ENCODE measurements at regions not wholly inside any gene's neighbourhood (a gene's known extent, or its start where the extent isn't known, plus 50 kb on each side); places are given as distances from the start of the nearest gene placed in this dataset.
"Not testable (repeated sequence)": the region's sequence is repeated elsewhere in the genome, so short reads cannot be mapped to it uniquely, and the experiment has no call there.

DNA sequence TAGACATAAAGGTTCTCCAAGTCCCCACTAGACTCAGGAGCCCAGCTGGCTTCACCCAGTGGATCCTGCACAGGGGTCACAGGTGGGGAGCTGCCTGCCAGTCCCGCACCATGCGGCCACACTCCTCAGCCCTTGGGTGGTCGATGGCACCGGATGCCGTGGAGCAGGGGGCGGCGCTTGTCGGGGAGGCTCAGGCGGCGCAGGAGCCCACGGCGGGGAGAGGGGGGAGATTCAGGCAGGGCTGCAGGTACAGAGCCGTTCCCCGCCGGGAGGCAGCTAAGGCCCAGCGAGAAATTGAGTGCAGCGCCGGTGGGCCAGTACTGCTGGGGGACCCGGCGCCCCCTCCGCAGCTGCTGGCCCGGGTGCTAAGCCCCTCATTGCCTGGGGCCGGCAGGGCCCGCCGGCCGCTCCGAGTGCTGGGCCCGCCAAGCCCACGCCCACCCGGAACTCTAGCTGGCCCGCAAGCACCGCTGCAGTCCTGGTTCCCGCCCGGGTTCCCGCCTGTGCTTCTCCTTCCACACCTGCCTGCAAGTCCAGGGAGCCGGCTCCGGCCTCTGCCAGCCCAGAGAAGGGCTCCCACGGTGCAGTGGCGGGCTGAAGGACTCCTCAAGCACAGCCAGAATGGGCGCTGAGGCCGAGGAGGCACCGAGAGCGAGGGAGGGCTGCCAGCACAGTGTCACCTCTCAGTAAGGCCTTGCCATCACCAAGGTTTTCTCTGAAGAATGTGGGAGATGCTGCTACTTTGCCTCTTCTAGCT is 58.4 kb upstream of the PPP1R12A start:
- Histone ChIP-seq H3K27ac (ENCODE audit: low read length) (no peak overlapping the region), H3K4me1 (ENCODE audit: control insufficient read depth, insufficient read depth, low read length) (peaks cover 10% of the 10 kb centered on the region), H3K36me3 (ENCODE audit: control insufficient read depth in 2 of 2, insufficient read depth in 2 of 2, low read length in 2 of 2) (no peaks in the 10 kb centered on the region), H3K27me3 (ENCODE audit: control insufficient read depth in 1 of 2, insufficient read depth in 2 of 2, low read length in 2 of 2) (no peaks in the 10 kb centered on the region), H3K9me3 (ENCODE audit: control insufficient read depth in 2 of 2, low read length in 2 of 2) (no peaks in the 10 kb centered on the region), H3K9ac (ENCODE audit: low read length in 2 of 2) (no peak overlapping the region), H3K4me3 (ENCODE audit: low read length in 2 of 2) (no peak overlapping the region)

GRCh38 chr12:79991586-79991985 is 56.7 kb upstream of the PPP1R12A start:
- Histone ChIP-seq H3K27ac (ENCODE audit: low read length) (no peak overlapping the region), H3K4me1 (ENCODE audit: control insufficient read depth, insufficient read depth, low read length) (peaks cover 7% of the 10 kb centered on the region), H3K9ac (ENCODE audit: low read length in 2 of 2) (no peak overlapping the region), H3K4me3 (ENCODE audit: low read length in 2 of 2) (no peak overlapping the region), H3K36me3 (ENCODE audit: control insufficient read depth in 2 of 2, insufficient read depth in 2 of 2, low read length in 2 of 2) (no peaks in the 10 kb centered on the region), H3K9me3 (ENCODE audit: control insufficient read depth in 2 of 2, low read length in 2 of 2) (no peaks in the 10 kb centered on the region), H3K27me3 (ENCODE audit: control insufficient read depth in 1 of 2, insufficient read depth in 2 of 2, low read length in 2 of 2) (no peaks in the 10 kb centered on the region)

DNA sequence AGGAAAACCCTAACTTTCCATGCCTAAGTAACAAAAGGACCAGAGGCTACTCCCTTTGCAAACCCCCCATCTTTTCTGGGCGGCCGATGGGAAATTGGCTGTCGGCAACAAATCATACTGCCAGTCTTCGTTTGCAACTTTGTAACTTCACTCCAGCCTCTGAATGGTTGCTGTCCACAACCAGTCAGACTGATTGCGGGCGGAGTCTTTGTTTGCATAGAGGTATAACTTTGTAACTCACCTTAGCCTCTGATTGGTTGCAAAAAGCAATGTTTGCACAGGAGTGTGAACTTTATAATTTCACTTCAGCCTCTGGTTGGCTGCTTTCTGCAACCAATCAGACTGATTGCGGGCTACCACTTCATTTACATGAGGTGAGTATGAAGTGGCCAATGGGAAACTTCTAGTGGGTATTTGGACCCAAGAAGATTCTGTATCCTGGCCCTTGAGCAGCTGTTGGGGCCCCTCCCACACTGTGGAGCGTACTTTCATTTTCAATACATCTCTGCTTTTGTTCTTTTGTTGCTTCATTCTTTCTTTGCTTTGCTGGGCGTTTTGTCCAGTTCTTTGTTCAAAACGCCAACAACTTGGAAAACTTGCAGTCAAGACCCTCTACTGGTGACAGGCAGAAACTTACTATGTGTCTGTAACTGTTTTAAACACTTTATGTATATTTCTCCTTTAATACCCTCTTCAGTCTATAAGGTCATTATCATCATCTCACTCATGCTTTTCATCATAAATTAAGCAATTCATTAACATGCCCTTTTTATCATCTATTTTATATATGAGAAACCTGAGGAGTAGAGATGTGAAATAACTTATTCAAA is 55.8 kb upstream of the PPP1R12A start:
- not testable (repeated sequence) for H3K9me3 ChIP-seq (ENCODE audit: control insufficient read depth in 2 of 2, low read length in 2 of 2); H3K36me3 ChIP-seq (ENCODE audit: control insufficient read depth in 2 of 2, insufficient read depth in 2 of 2, low read length in 2 of 2); H3K27me3 ChIP-seq (ENCODE audit: control insufficient read depth in 1 of 2, insufficient read depth in 2 of 2, low read length in 2 of 2); H3K4me1 ChIP-seq (ENCODE audit: control insufficient read depth, insufficient read depth, low read length); H3K9ac ChIP-seq (ENCODE audit: low read length in 2 of 2); H3K4me3 ChIP-seq (ENCODE audit: low read length in 2 of 2); H3K27ac ChIP-seq (ENCODE audit: low read length)

GRCh38 chr12:79988368-79988767 is 53.5 kb upstream of the PPP1R12A start:
- Histone ChIP-seq H3K36me3 (ENCODE audit: control insufficient read depth in 2 of 2, insufficient read depth in 2 of 2, low read length in 2 of 2) (no peaks in the 10 kb centered on the region), H3K4me1 (ENCODE audit: control insufficient read depth, insufficient read depth, low read length) (peaks cover 4% of the 10 kb centered on the region), H3K4me3 (ENCODE audit: low read length in 2 of 2) (no peak overlapping the region), H3K9ac (ENCODE audit: low read length in 2 of 2) (no peak overlapping the region), H3K27me3 (ENCODE audit: control insufficient read depth in 1 of 2, insufficient read depth in 2 of 2, low read length in 2 of 2) (no peaks in the 10 kb centered on the region), H3K9me3 (ENCODE audit: control insufficient read depth in 2 of 2, low read length in 2 of 2) (no peaks in the 10 kb centered on the region), H3K27ac (ENCODE audit: low read length) (no peak overlapping the region)

GRCh38 chr12:79987731-79988130 is 52.8 kb upstream of the PPP1R12A start:
- Histone ChIP-seq H3K4me3 (ENCODE audit: low read length in 2 of 2) (no peak overlapping the region), H3K9ac (ENCODE audit: low read length in 2 of 2) (no peak overlapping the region), H3K4me1 (ENCODE audit: control insufficient read depth, insufficient read depth, low read length) (peaks cover 4% of the 10 kb centered on the region), H3K27ac (ENCODE audit: low read length) (no peak overlapping the region), H3K27me3 (ENCODE audit: control insufficient read depth in 1 of 2, insufficient read depth in 2 of 2, low read length in 2 of 2) (no peaks in the 10 kb centered on the region), H3K9me3 (ENCODE audit: control insufficient read depth in 2 of 2, low read length in 2 of 2) (no peaks in the 10 kb centered on the region), H3K36me3 (ENCODE audit: control insufficient read depth in 2 of 2, insufficient read depth in 2 of 2, low read length in 2 of 2) (no peaks in the 10 kb centered on the region)

All from stomach smooth muscle (tissue), 2 donors.